Mucosa of descending colon (tissue), 3 donors: ENCODE measurements at regions not wholly inside any gene's neighbourhood (a gene's known extent, or its start where the extent isn't known, plus 50 kb on each side); places are given as distances from the start of the nearest gene placed in this dataset.

Experiments used
- ATAC-seq: fragments of 200-7000 bp; cut with Tn5 transposase; one replicate; pipeline ENCODE4 v1.9.1; 2020; ENCODE audit warnings: mild to moderate bottlenecking, moderate library complexity
- DNase-seq, 3 donors: peaks; one replicate each; pipeline ENCODE4 v3.0.0-alpha.2; 2020
- H3K36me3 ChIP-seq: fragments of 200-600 bp; one replicate; pipeline ENCODE4 v1.8.0; 2021; ENCODE audit warnings: low read depth, mild to moderate bottlenecking
- H3K4me1 ChIP-seq: fragments of 200-600 bp; one replicate; pipeline ENCODE4 v1.8.0; 2021; ENCODE audit warnings: low read depth, mild to moderate bottlenecking
- H3K4me3 ChIP-seq: fragments of 200-600 bp; one replicate; pipeline ENCODE4 v1.8.0; 2021; ENCODE audit warnings: mild to moderate bottlenecking
- H3K9me3 ChIP-seq: fragments of 200-600 bp; one replicate; pipeline ENCODE4 v1.8.0; 2021; ENCODE audit warnings: mild to moderate bottlenecking
- CTCF ChIP-seq: fragments of 200-600 bp; IDR thresholded peaks from one replicate; pipeline ENCODE4 v1.8.0; 2022; ENCODE audit warnings: antibody characterized with exemption, mild to moderate bottlenecking
- intact Hi-C, 2 donors: fragments of 100-400 bp; cut with DNase I in 1 of 2; cut with micrococcal nuclease in 1 of 2; formaldehyde crosslinking; loops; one replicate each; pipeline versions ENCODE4 v1.11.0 to v1.11.1; 2022; cut with DNase I, micrococcal nuclease
- donor health status: DM: no; HTN: no; CAD: no; lungs with moderate emphysema.
- donor health status: DM: no; HTN: no; CAD: no.
- donor health status: DM: no; HTN: yes; CAD: no.

GRCh38 chr14:44142006-44142405 lies 365.1 kb downstream of the FSCB start:
- ATAC-seq (no peak), DNase-seq (no peak)
- no peaks in the 10 kb centered on the region for H3K4me1 ChIP-seq
- no peaks in the 10 kb centered on the region for H3K9me3 ChIP-seq
- no peak overlapping the region for H3K4me3 ChIP-seq
- intact Hi-C loops, result no loop called here
- TF ChIP-seq CTCF, result no peak
- H3K36me3 ChIP-seq, result no peaks in the 10 kb centered on the region

- no peak overlapping the region for H3K4me3 ChIP-seq
- ATAC-seq (no peak), DNase-seq (no peak)
- no peaks in the 10 kb centered on the region for H3K9me3 ChIP-seq
- no peaks in the 10 kb centered on the region for H3K36me3 ChIP-seq
- no peak for TF ChIP-seq CTCF
- H3K4me1 ChIP-seq, result no peaks in the 10 kb centered on the region
- intact Hi-C loops, result no loop called here
These were observed 371.1 kb downstream of the FSCB start for GRCh38 chr14:44135972-44136371.

GRCh38 chr14:44131861-44132260 lies 375.2 kb downstream of the FSCB start:
- intact Hi-C loops, result no loop called here

GRCh38 chr14:44113769-44114730 lies 393.0 kb downstream of the FSCB start:
- no peak for DNase-seq
- no peaks in the 10 kb centered on the region for H3K36me3 ChIP-seq
- intact Hi-C loops, result no loop called here
- no peaks in the 10 kb centered on the region for H3K4me1 ChIP-seq
- H3K4me3 ChIP-seq, result no peak overlapping the region
- H3K9me3 ChIP-seq, result no peaks in the 10 kb centered on the region
- TF ChIP-seq CTCF, result no peak
- ATAC-seq, result no peak

More at GRCh38 chr14:44131861-44132260, 375.2 kb downstream of the FSCB start:
- H3K9me3 ChIP-seq, result no peaks in the 10 kb centered on the region
- H3K36me3 ChIP-seq, result no peaks in the 10 kb centered on the region
- DNase-seq (no peak), ATAC-seq (no peak)
- H3K4me1 ChIP-seq, result no peaks in the 10 kb centered on the region
- no peak for TF ChIP-seq CTCF
- H3K4me3 ChIP-seq, result no peak overlapping the region

GRCh38 chr14:44112774-44113460 lies 394.2 kb downstream of the FSCB start:
- Histone ChIP-seq H3K4me3 (no peak overlapping the region), H3K36me3 (no peaks in the 10 kb centered on the region), H3K9me3 (no peaks in the 10 kb centered on the region), H3K4me1 (no peaks in the 10 kb centered on the region)
- DNase-seq (no peak), ATAC-seq (no peak)
- no peak for TF ChIP-seq CTCF
- intact Hi-C loops, result no loop called here
